Activated T-helper 1 cell treated with anti-CD3 and anti-CD28 coated beads, Interleukin-12 subunit alpha, Interleukin-12 subunit beta, Interleukin-2, Interleukin-4 antibody, amounts not matched to agents 30 ng/mL and 10 ng/mL and 1 ng/mL, durations not matched to agents 14 hours and 24 hours and 36 hours (primary cell): ENCODE measurements at regions not wholly inside any gene's neighbourhood (a gene's known extent, or its start where the extent isn't known, plus 50 kb on each side); places are given as distances from the start of the nearest gene placed in this dataset.
"Not testable (repeated sequence)": the region's sequence is repeated elsewhere in the genome, so short reads cannot be mapped to it uniquely, and the experiment has no call there.

Experiments
- DNase-seq: peaks from one replicate; pipeline ENCODE4 v3.0.0; 2021; ENCODE audit warnings: low spot score
- H3K27ac Mint-ChIP-seq: one replicate; pipeline ENCODE4 v1.8.0; 2021; ENCODE audit warnings: mild to moderate bottlenecking, mixed read lengths
- H3K27me3 Mint-ChIP-seq: one replicate; pipeline ENCODE4 v1.8.0; 2022; ENCODE audit warnings: mild to moderate bottlenecking, moderate library complexity, mixed read lengths; ENCODE audit not compliant: insufficient read depth
- H3K36me3 Mint-ChIP-seq: one replicate; pipeline ENCODE4 v1.8.0; 2021; ENCODE audit warnings: low read depth, mixed read lengths
- H3K4me1 Mint-ChIP-seq: one replicate; pipeline ENCODE4 v1.8.0; 2021; ENCODE audit warnings: low read depth, mixed read lengths
- H3K4me3 Mint-ChIP-seq: one replicate; pipeline ENCODE4 v1.8.0; 2021; ENCODE audit warnings: mild to moderate bottlenecking, moderate library complexity, mixed read lengths
- H3K9me3 Mint-ChIP-seq: one replicate; pipeline ENCODE4 v1.8.0; 2021; ENCODE audit warnings: mixed read lengths
- intact Hi-C: fragments of 100-400 bp; cut with micrococcal nuclease; formaldehyde crosslinking; loops from one replicate; pipeline ENCODE4 v1.15.1; 2024

- peaks cover 5% of the 10 kb centered on the region for H3K36me3 Mint-ChIP-seq
- peaks cover 12% of the 10 kb centered on the region for H3K27me3 Mint-ChIP-seq
- H3K4me3 Mint-ChIP-seq = no peak overlapping the region
- no peak for DNase-seq
- H3K4me1 Mint-ChIP-seq = peaks cover 17% of the 10 kb centered on the region
- no peak overlapping the region for H3K27ac Mint-ChIP-seq
- peaks cover 15% of the 10 kb centered on the region for H3K9me3 Mint-ChIP-seq
- intact Hi-C loops = no loop called here
Measured at GRCh38 chr3:43236008-43236407, 50.3 kb upstream of the SNRK start.

GRCh38 chr3:43233062-43233461 is 53.3 kb upstream of the SNRK start:
- H3K4me3 Mint-ChIP-seq = no peak overlapping the region
- H3K9me3 Mint-ChIP-seq = peaks cover 8% of the 10 kb centered on the region
- intact Hi-C loops = no loop called here
- no peak for DNase-seq
- no peak overlapping the region for H3K27ac Mint-ChIP-seq
- H3K36me3 Mint-ChIP-seq = peaks cover 5% of the 10 kb centered on the region
- peaks cover 13% of the 10 kb centered on the region for H3K27me3 Mint-ChIP-seq
- H3K4me1 Mint-ChIP-seq = peaks cover 17% of the 10 kb centered on the region

GRCh38 chr3:43231276-43232000 is 54.9 kb upstream of the SNRK start:
- H3K9me3 Mint-ChIP-seq = peaks cover 19% of the 10 kb centered on the region
- H3K27ac Mint-ChIP-seq = no peak overlapping the region
- H3K36me3 Mint-ChIP-seq = peaks cover 10% of the 10 kb centered on the region
- no peak overlapping the region for H3K4me3 Mint-ChIP-seq
- intact Hi-C loops = no loop called here
- H3K4me1 Mint-ChIP-seq = peaks cover 15% of the 10 kb centered on the region
- peaks cover 13% of the 10 kb centered on the region for H3K27me3 Mint-ChIP-seq
- DNase-seq = no peak

GRCh38 chr3:43229865-43230264 is 56.5 kb upstream of the SNRK start:
- H3K36me3 Mint-ChIP-seq, H3K27ac Mint-ChIP-seq, intact Hi-C loops, H3K4me3 Mint-ChIP-seq, DNase-seq: not testable (repeated sequence)
- Mint-ChIP-seq H3K27me3 (peaks cover 12% of the 10 kb centered on the region), H3K9me3 (peaks cover 25% of the 10 kb centered on the region), H3K4me1 (peaks cover 12% of the 10 kb centered on the region)

- H3K36me3 Mint-ChIP-seq, DNase-seq, H3K27ac Mint-ChIP-seq, H3K4me3 Mint-ChIP-seq, H3K27me3 Mint-ChIP-seq, intact Hi-C loops: not testable (repeated sequence)
- H3K9me3 Mint-ChIP-seq = peaks cover 25% of the 10 kb centered on the region
- H3K4me1 Mint-ChIP-seq = peaks cover 22% of the 10 kb centered on the region
Measured at GRCh38 chr3:43227685-43228084, 58.7 kb upstream of the SNRK start.

GRCh38 chr3:43224405-43225073 is 61.8 kb upstream of the SNRK start:
- intact Hi-C loops = no loop called here
- H3K27me3 Mint-ChIP-seq = no peaks in the 10 kb centered on the region
- peaks cover 11% of the 10 kb centered on the region for H3K36me3 Mint-ChIP-seq
- no peak for DNase-seq
- H3K4me3 Mint-ChIP-seq = no peak overlapping the region
- H3K9me3 Mint-ChIP-seq = peaks cover 25% of the 10 kb centered on the region
- peaks cover 45% of the 10 kb centered on the region for H3K4me1 Mint-ChIP-seq
- no peak overlapping the region for H3K27ac Mint-ChIP-seq

- Mint-ChIP-seq H3K36me3 (peaks cover 11% of the 10 kb centered on the region), H3K27ac (no peak overlapping the region), H3K9me3 (peaks cover 25% of the 10 kb centered on the region), H3K4me3 (no peak overlapping the region), H3K4me1 (peaks cover 45% of the 10 kb centered on the region), H3K27me3 (no peaks in the 10 kb centered on the region)
- no peak for DNase-seq
- intact Hi-C loops = loop anchor here (1.0 kb wide), 2 partner anchors 154 to 279 kb away; no protein-coding TSS in a partner anchor
Measured at GRCh38 chr3:43223670-43224364, 62.5 kb upstream of the SNRK start.

- no peak overlapping the region for H3K27ac Mint-ChIP-seq
- peaks cover 46% of the 10 kb centered on the region for H3K4me1 Mint-ChIP-seq
- intact Hi-C loops = no loop called here
- H3K9me3 Mint-ChIP-seq = peaks cover 18% of the 10 kb centered on the region
- H3K4me3 Mint-ChIP-seq = no peak overlapping the region
- no peak for DNase-seq
- H3K36me3 Mint-ChIP-seq = peaks cover 9% of the 10 kb centered on the region
- H3K27me3 Mint-ChIP-seq = no peaks in the 10 kb centered on the region
Measured at GRCh38 chr3:43222590-43222989, 63.8 kb upstream of the SNRK start.

- intact Hi-C loops = no loop called here
- no peak for DNase-seq
- peaks cover 2% of the 10 kb centered on the region for H3K9me3 Mint-ChIP-seq
- H3K27me3 Mint-ChIP-seq = no peaks in the 10 kb centered on the region
- H3K4me1 Mint-ChIP-seq = peaks cover 53% of the 10 kb centered on the region
- H3K27ac Mint-ChIP-seq = no peak overlapping the region
- no peak overlapping the region for H3K4me3 Mint-ChIP-seq
- H3K36me3 Mint-ChIP-seq = peaks cover 5% of the 10 kb centered on the region
Measured at GRCh38 chr3:43221076-43221475, 65.3 kb upstream of the SNRK start.

- H3K27ac Mint-ChIP-seq = no peak overlapping the region
- H3K4me1 Mint-ChIP-seq = peaks cover 48% of the 10 kb centered on the region
- DNase-seq = no peak
- intact Hi-C loops = no loop called here
- H3K4me3 Mint-ChIP-seq = no peak overlapping the region
- peaks cover 5% of the 10 kb centered on the region for H3K36me3 Mint-ChIP-seq
- no peaks in the 10 kb centered on the region for H3K27me3 Mint-ChIP-seq
- H3K9me3 Mint-ChIP-seq = no peaks in the 10 kb centered on the region
Measured at GRCh38 chr3:43219616-43220015, 66.7 kb upstream of the SNRK start.

- H3K4me3 Mint-ChIP-seq = no peak overlapping the region
- H3K27me3 Mint-ChIP-seq = no peaks in the 10 kb centered on the region
- H3K4me1 Mint-ChIP-seq = peaks cover 42% of the 10 kb centered on the region
- intact Hi-C loops = no loop called here
- no peak overlapping the region for H3K27ac Mint-ChIP-seq
- H3K9me3 Mint-ChIP-seq = no peaks in the 10 kb centered on the region
- no peak for DNase-seq
- peaks cover 5% of the 10 kb centered on the region for H3K36me3 Mint-ChIP-seq
Measured at GRCh38 chr3:43218921-43219320, 67.4 kb upstream of the SNRK start.

GRCh38 chr3:43218156-43218555 is 68.2 kb upstream of the SNRK start:
- no peak for DNase-seq
- Mint-ChIP-seq H3K4me1 (peaks cover 40% of the 10 kb centered on the region), H3K27me3 (no peaks in the 10 kb centered on the region), H3K27ac (no peak overlapping the region), H3K9me3 (no peaks in the 10 kb centered on the region), H3K36me3 (peaks cover 5% of the 10 kb centered on the region), H3K4me3 (no peak overlapping the region)
- intact Hi-C loops = no loop called here

- Mint-ChIP-seq H3K36me3 (peaks cover 5% of the 10 kb centered on the region), H3K9me3 (no peaks in the 10 kb centered on the region), H3K27me3 (no peaks in the 10 kb centered on the region), H3K27ac (no peak overlapping the region), H3K4me3 (no peak overlapping the region), H3K4me1 (peaks cover 35% of the 10 kb centered on the region)
- DNase-seq = no peak
- intact Hi-C loops = no loop called here
Measured at GRCh38 chr3:43217633-43218032, 68.7 kb upstream of the SNRK start.
